ENCODE measurements at regions not wholly inside any gene's neighbourhood (a gene's known extent, or its start where the extent isn't known, plus 50 kb on each side); places are given as distances from the start of the nearest gene placed in this dataset.

DNA sequence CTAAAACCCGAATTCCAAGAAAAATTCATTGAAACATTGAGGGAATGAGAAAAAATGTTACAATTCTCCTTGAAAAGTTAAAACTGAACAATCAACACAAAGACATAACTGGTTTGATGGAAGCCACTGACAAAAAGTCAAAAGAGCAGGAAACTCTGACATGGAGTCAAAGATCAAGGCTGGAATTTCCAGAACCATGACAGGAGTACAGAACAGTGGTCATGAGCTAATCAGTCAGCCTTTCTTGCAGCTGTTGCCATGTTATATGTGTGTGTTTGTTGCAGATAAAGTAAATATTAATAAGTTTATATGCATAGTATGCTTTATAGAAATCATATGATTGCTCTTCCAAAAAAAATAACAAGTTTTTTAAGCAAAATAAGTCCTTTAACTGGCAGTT, 184.7 kb upstream of the HCCS start:
- 82% methylated on average over 1 of the region's 1 CpG for WGBS

DNA sequence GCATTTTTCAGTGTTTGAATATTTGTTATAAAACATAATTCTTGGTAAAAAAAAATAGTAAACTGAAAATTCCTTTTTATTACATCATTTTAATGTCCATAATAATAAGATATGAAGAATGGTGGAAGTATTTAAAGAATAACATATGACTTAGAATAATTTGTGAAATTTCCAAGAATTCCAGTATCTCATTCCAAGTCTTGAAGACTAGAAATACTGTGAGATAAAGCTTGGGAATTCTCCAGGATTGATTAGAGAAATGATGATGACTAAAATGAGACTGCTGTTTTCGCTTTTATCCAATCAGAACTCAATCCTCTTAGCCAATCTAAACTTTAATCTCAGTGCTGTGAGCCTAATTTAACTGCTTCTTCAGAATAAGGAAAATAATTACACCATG, 184.2 kb upstream of the HCCS start:
- H3K4me1 ChIP-seq (ENCODE audit: control insufficient read depth in 4 of 4, insufficient read depth in 4 of 4, low read length in 3 of 4) = no peaks in the 10 kb centered on the region
- no peak overlapping the region for H3K27ac ChIP-seq (ENCODE audit: low read depth in 1 of 2, low read length in 2 of 2)
- H3K36me3 ChIP-seq (ENCODE audit: control insufficient read depth in 4 of 4, insufficient read depth in 3 of 4, low read depth in 1 of 4, low read length in 3 of 4) = no peaks in the 10 kb centered on the region
- H3K4me3 ChIP-seq (ENCODE audit: low read depth in 1 of 3, low read length in 3 of 3) = no peak overlapping the region
- no peaks in the 10 kb centered on the region for H3K27me3 ChIP-seq (ENCODE audit: control insufficient read depth in 4 of 4, insufficient read depth in 4 of 4, low read length in 3 of 4)
- no peak for DNase-seq (ENCODE audit: low spot score)
- no peak overlapping the region for H3K9ac ChIP-seq (ENCODE audit: low read depth in 1 of 2, low read length in 2 of 2)
- whole genome bisulfite sequencing = 87% methylated on average over 1 of the region's 1 CpG
- peaks cover 0 to 2% (median 0%) of the 10 kb centered on the region in 4 donors for H3K9me3 ChIP-seq (ENCODE audit: control insufficient read depth in 4 of 4, low read length in 3 of 4)
- TF ChIP-seq RXRA (IDR thresholded peaks at IDR 0.05) (no peak), JUND (IDR thresholded peaks at IDR 0.05) (no peak), SP1 (IDR thresholded peaks at IDR 0.05) (no peak), TAF1 (conservative IDR thresholded peaks at IDR 0.05) (no peak), HNF4A (conservative IDR thresholded peaks at IDR 0.05) (no peak), NR2F2 (IDR thresholded peaks at IDR 0.05) (no peak), HNF4G (IDR thresholded peaks at IDR 0.05) (no peak), FOXA1 (IDR thresholded peaks at IDR 0.05) (no peak), FOXA2 (IDR thresholded peaks at IDR 0.05) (no peak), YY1 (IDR thresholded peaks at IDR 0.05) (no peak)
- TF ChIP-seq, protein P1, sequence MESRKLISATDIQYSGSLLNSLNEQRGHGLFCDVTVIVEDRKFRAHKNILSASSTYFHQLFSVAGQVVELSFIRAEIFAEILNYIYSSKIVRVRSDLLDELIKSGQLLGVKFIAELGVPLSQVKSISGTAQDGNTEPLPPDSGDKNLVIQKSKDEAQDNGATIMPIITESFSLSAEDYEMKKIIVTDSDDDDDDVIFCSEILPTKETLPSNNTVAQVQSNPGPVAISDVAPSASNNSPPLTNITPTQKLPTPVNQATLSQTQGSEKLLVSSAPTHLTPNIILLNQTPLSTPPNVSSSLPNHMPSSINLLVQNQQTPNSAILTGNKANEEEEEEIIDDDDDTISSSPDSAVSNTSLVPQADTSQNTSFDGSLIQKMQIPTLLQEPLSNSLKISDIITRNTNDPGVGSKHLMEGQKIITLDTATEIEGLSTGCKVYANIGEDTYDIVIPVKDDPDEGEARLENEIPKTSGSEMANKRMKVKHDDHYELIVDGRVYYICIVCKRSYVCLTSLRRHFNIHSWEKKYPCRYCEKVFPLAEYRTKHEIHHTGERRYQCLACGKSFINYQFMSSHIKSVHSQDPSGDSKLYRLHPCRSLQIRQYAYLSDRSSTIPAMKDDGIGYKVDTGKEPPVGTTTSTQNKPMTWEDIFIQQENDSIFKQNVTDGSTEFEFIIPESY (IDR thresholded peaks at IDR 0.05) = no peak
- TF ChIP-seq, protein P2, sequence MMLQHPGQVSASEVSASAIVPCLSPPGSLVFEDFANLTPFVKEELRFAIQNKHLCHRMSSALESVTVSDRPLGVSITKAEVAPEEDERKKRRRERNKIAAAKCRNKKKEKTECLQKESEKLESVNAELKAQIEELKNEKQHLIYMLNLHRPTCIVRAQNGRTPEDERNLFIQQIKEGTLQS (IDR thresholded peaks at IDR 0.05) = no peak
- TF ChIP-seq, protein P3, sequence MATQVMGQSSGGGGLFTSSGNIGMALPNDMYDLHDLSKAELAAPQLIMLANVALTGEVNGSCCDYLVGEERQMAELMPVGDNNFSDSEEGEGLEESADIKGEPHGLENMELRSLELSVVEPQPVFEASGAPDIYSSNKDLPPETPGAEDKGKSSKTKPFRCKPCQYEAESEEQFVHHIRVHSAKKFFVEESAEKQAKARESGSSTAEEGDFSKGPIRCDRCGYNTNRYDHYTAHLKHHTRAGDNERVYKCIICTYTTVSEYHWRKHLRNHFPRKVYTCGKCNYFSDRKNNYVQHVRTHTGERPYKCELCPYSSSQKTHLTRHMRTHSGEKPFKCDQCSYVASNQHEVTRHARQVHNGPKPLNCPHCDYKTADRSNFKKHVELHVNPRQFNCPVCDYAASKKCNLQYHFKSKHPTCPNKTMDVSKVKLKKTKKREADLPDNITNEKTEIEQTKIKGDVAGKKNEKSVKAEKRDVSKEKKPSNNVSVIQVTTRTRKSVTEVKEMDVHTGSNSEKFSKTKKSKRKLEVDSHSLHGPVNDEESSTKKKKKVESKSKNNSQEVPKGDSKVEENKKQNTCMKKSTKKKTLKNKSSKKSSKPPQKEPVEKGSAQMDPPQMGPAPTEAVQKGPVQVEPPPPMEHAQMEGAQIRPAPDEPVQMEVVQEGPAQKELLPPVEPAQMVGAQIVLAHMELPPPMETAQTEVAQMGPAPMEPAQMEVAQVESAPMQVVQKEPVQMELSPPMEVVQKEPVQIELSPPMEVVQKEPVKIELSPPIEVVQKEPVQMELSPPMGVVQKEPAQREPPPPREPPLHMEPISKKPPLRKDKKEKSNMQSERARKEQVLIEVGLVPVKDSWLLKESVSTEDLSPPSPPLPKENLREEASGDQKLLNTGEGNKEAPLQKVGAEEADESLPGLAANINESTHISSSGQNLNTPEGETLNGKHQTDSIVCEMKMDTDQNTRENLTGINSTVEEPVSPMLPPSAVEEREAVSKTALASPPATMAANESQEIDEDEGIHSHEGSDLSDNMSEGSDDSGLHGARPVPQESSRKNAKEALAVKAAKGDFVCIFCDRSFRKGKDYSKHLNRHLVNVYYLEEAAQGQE (IDR thresholded peaks at IDR 0.05) = no peak
- TF ChIP-seq, protein P4, sequence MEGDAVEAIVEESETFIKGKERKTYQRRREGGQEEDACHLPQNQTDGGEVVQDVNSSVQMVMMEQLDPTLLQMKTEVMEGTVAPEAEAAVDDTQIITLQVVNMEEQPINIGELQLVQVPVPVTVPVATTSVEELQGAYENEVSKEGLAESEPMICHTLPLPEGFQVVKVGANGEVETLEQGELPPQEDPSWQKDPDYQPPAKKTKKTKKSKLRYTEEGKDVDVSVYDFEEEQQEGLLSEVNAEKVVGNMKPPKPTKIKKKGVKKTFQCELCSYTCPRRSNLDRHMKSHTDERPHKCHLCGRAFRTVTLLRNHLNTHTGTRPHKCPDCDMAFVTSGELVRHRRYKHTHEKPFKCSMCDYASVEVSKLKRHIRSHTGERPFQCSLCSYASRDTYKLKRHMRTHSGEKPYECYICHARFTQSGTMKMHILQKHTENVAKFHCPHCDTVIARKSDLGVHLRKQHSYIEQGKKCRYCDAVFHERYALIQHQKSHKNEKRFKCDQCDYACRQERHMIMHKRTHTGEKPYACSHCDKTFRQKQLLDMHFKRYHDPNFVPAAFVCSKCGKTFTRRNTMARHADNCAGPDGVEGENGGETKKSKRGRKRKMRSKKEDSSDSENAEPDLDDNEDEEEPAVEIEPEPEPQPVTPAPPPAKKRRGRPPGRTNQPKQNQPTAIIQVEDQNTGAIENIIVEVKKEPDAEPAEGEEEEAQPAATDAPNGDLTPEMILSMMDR (IDR thresholded peaks at IDR 0.05; ENCODE audit: low read depth, low read length, missing input control) = no peak

More for the DNA sequence above, 184.7 kb upstream of the HCCS start:
- Histone ChIP-seq H3K27ac (ENCODE audit: low read depth in 1 of 2, low read length in 2 of 2) (no peak overlapping the region), H3K4me1 (ENCODE audit: control insufficient read depth in 4 of 4, insufficient read depth in 4 of 4, low read length in 3 of 4) (no peaks in the 10 kb centered on the region), H3K4me3 (ENCODE audit: low read depth in 1 of 3, low read length in 3 of 3) (no peak overlapping the region), H3K9me3 (ENCODE audit: control insufficient read depth in 4 of 4, low read length in 3 of 4) (peaks cover 0 to 2% (median 0%) of the 10 kb centered on the region in 4 donors), H3K27me3 (ENCODE audit: control insufficient read depth in 4 of 4, insufficient read depth in 4 of 4, low read length in 3 of 4) (no peaks in the 10 kb centered on the region), H3K9ac (ENCODE audit: low read depth in 1 of 2, low read length in 2 of 2) (no peak overlapping the region), H3K36me3 (ENCODE audit: control insufficient read depth in 4 of 4, insufficient read depth in 3 of 4, low read depth in 1 of 4, low read length in 3 of 4) (no peaks in the 10 kb centered on the region)
- no peak for DNase-seq (ENCODE audit: low spot score)
- TF ChIP-seq TAF1 (conservative IDR thresholded peaks at IDR 0.05) (no peak), RXRA (IDR thresholded peaks at IDR 0.05) (no peak), HNF4A (conservative IDR thresholded peaks at IDR 0.05) (no peak), NR2F2 (IDR thresholded peaks at IDR 0.05) (no peak), FOXA2 (IDR thresholded peaks at IDR 0.05) (no peak)
- TF ChIP-seq, protein P1 (IDR thresholded peaks at IDR 0.05) = no peak
- TF ChIP-seq, protein P5, sequence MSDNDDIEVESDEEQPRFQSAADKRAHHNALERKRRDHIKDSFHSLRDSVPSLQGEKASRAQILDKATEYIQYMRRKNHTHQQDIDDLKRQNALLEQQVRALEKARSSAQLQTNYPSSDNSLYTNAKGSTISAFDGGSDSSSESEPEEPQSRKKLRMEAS (IDR thresholded peaks at IDR 0.05) = no peak
- TF ChIP-seq, protein P3 (IDR thresholded peaks at IDR 0.05) = no peak
